ENCODE measurements at regions not wholly inside any gene's neighbourhood (a gene's known extent, or its start where the extent isn't known, plus 50 kb on each side); places are given as distances from the start of the nearest gene placed in this dataset.

- Mint-ChIP-seq H3K4me1 (ENCODE audit: low read depth in 2 of 2) (no peaks in the 10 kb centered on the region), H3K4me3 (no peak overlapping the region), H3K27me3 (peaks cover 19 to 37% of the 10 kb centered on the region in 2 donors), H3K27ac (no peak overlapping the region), H3K36me3 (no peaks in the 10 kb centered on the region), H3K9me3 (no peaks in the 10 kb centered on the region)
- ATAC-seq = no peak
- no peak for DNase-seq (ENCODE audit: low spot score)
These were observed 216.7 kb downstream of the ABHD5 start for GRCh38 chr3:43907508-43907858.

GRCh38 chr3:43908456-43908855, 217.7 kb downstream of the ABHD5 start:
- Mint-ChIP-seq H3K27ac (no peak overlapping the region), H3K27me3 (peaks cover 16 to 36% of the 10 kb centered on the region in 2 donors), H3K9me3 (no peaks in the 10 kb centered on the region), H3K4me3 (no peak overlapping the region), H3K4me1 (ENCODE audit: low read depth in 2 of 2) (no peaks in the 10 kb centered on the region), H3K36me3 (no peaks in the 10 kb centered on the region)
- ATAC-seq (peak in 1 of 2 donors; percentile 41), DNase-seq (ENCODE audit: low spot score) (no peak)

GRCh38 chr3:43909149-43909548, 218.4 kb downstream of the ABHD5 start:
- no peak overlapping the region for H3K27ac Mint-ChIP-seq
- peaks cover 13 to 29% of the 10 kb centered on the region in 2 donors for H3K27me3 Mint-ChIP-seq
- H3K4me3 Mint-ChIP-seq = no peak overlapping the region
- no peaks in the 10 kb centered on the region for H3K9me3 Mint-ChIP-seq
- H3K36me3 Mint-ChIP-seq = no peaks in the 10 kb centered on the region
- H3K4me1 Mint-ChIP-seq (ENCODE audit: low read depth in 2 of 2) = no peaks in the 10 kb centered on the region
- DNase-seq (ENCODE audit: low spot score) (no peak), ATAC-seq (no peak)

- Mint-ChIP-seq H3K27ac (no peak overlapping the region), H3K27me3 (peaks cover 12 to 19% of the 10 kb centered on the region in 2 donors), H3K4me3 (no peak overlapping the region), H3K4me1 (ENCODE audit: low read depth in 2 of 2) (no peaks in the 10 kb centered on the region), H3K36me3 (no peaks in the 10 kb centered on the region), H3K9me3 (no peaks in the 10 kb centered on the region)
- DNase-seq (ENCODE audit: low spot score) (no peak), ATAC-seq (no peak)
These were observed 220.0 kb downstream of the ABHD5 start for GRCh38 chr3:43910750-43911149.

- Mint-ChIP-seq H3K4me3 (no peak overlapping the region), H3K9me3 (no peaks in the 10 kb centered on the region), H3K27ac (no peak overlapping the region), H3K36me3 (no peaks in the 10 kb centered on the region), H3K27me3 (peaks cover 5 to 9% of the 10 kb centered on the region in 2 donors), H3K4me1 (ENCODE audit: low read depth in 2 of 2) (no peaks in the 10 kb centered on the region)
- DNase-seq (ENCODE audit: low spot score) (no peak), ATAC-seq (peak in 1 of 2 donors; percentile 17)
These were observed 222.6 kb downstream of the ABHD5 start for GRCh38 chr3:43913036-43913948.

- H3K27ac Mint-ChIP-seq = no peak overlapping the region
- no peaks in the 10 kb centered on the region for H3K9me3 Mint-ChIP-seq
- no peak overlapping the region for H3K4me3 Mint-ChIP-seq
- no peak for DNase-seq (ENCODE audit: low spot score)
- H3K4me1 Mint-ChIP-seq (ENCODE audit: low read depth in 2 of 2) = no peaks in the 10 kb centered on the region
- ATAC-seq = no peak
- no peaks in the 10 kb centered on the region for H3K36me3 Mint-ChIP-seq
- H3K27me3 Mint-ChIP-seq = peaks cover 5 to 9% of the 10 kb centered on the region in 2 donors
These were observed 223.5 kb downstream of the ABHD5 start for GRCh38 chr3:43914269-43914668.

GRCh38 chr3:43915546-43915945, 224.8 kb downstream of the ABHD5 start:
- Mint-ChIP-seq H3K9me3 (no peaks in the 10 kb centered on the region), H3K4me1 (ENCODE audit: low read depth in 2 of 2) (no peaks in the 10 kb centered on the region), H3K27ac (no peak overlapping the region), H3K4me3 (no peak overlapping the region), H3K27me3 (peaks cover 10 to 18% of the 10 kb centered on the region in 2 donors), H3K36me3 (no peaks in the 10 kb centered on the region)
- ATAC-seq = no peak
- no peak for DNase-seq (ENCODE audit: low spot score)

- Mint-ChIP-seq H3K36me3 (no peaks in the 10 kb centered on the region), H3K4me3 (no peak overlapping the region), H3K9me3 (no peaks in the 10 kb centered on the region), H3K4me1 (ENCODE audit: low read depth in 2 of 2) (peaks cover 0 to 1% of the 10 kb centered on the region in 2 donors), H3K27me3 (peaks cover 18 to 30% of the 10 kb centered on the region in 2 donors), H3K27ac (no peak overlapping the region)
- DNase-seq (ENCODE audit: low spot score) = no peak
- no peak for ATAC-seq
These were observed 226.6 kb downstream of the ABHD5 start for GRCh38 chr3:43917361-43917760.

- Mint-ChIP-seq H3K27ac (no peak overlapping the region), H3K27me3 (peaks cover 33 to 38% of the 10 kb centered on the region in 2 donors), H3K4me3 (no peak overlapping the region), H3K9me3 (no peaks in the 10 kb centered on the region), H3K36me3 (no peaks in the 10 kb centered on the region), H3K4me1 (ENCODE audit: low read depth in 2 of 2) (peaks cover 0 to 3% of the 10 kb centered on the region in 2 donors)
- ATAC-seq (no peak), DNase-seq (ENCODE audit: low spot score) (no peak)
These were observed 228.3 kb downstream of the ABHD5 start for GRCh38 chr3:43919029-43919428.

GRCh38 chr3:43921056-43921648, 230.4 kb downstream of the ABHD5 start:
- Mint-ChIP-seq H3K4me3 (no peak overlapping the region), H3K27ac (no peak overlapping the region), H3K36me3 (no peaks in the 10 kb centered on the region), H3K9me3 (no peaks in the 10 kb centered on the region), H3K4me1 (ENCODE audit: low read depth in 2 of 2) (peaks cover 0 to 3% of the 10 kb centered on the region in 2 donors), H3K27me3 (peaks cover 36 to 47% of the 10 kb centered on the region in 2 donors)
- ATAC-seq (no peak), DNase-seq (ENCODE audit: low spot score) (no peak)

- H3K27me3 Mint-ChIP-seq = peaks cover 37 to 47% of the 10 kb centered on the region in 2 donors
- peaks cover 0 to 3% of the 10 kb centered on the region in 2 donors for H3K4me1 Mint-ChIP-seq (ENCODE audit: low read depth in 2 of 2)
- H3K9me3 Mint-ChIP-seq = no peaks in the 10 kb centered on the region
These were observed 231.6 kb downstream of the ABHD5 start for GRCh38 chr3:43922374-43922773.

GRCh38 chr3:43923104-43923882, 232.6 kb downstream of the ABHD5 start:
- H3K9me3 Mint-ChIP-seq = no peaks in the 10 kb centered on the region
- no peak for ATAC-seq
- no peak overlapping the region for H3K4me3 Mint-ChIP-seq
- H3K36me3 Mint-ChIP-seq = no peaks in the 10 kb centered on the region
- H3K27ac Mint-ChIP-seq = no peak overlapping the region
- DNase-seq (ENCODE audit: low spot score) = no peak
- peaks cover 0 to 3% of the 10 kb centered on the region in 2 donors for H3K4me1 Mint-ChIP-seq (ENCODE audit: low read depth in 2 of 2)
- peaks cover 43 to 55% of the 10 kb centered on the region in 2 donors for H3K27me3 Mint-ChIP-seq

More at GRCh38 chr3:43922374-43922773, 231.6 kb downstream of the ABHD5 start:
- Mint-ChIP-seq H3K4me3 (no peak overlapping the region), H3K36me3 (no peaks in the 10 kb centered on the region), H3K27ac (no peak overlapping the region)
- no peak for ATAC-seq
- DNase-seq (ENCODE audit: low spot score) = no peak

- Mint-ChIP-seq H3K4me1 (ENCODE audit: low read depth in 2 of 2) (peaks cover 0 to 3% of the 10 kb centered on the region in 2 donors), H3K27me3 (peaks cover 41 to 50% of the 10 kb centered on the region in 2 donors), H3K27ac (no peak overlapping the region), H3K36me3 (no peaks in the 10 kb centered on the region), H3K4me3 (no peak overlapping the region), H3K9me3 (no peaks in the 10 kb centered on the region)
- ATAC-seq (no peak), DNase-seq (ENCODE audit: low spot score) (no peak)
These were observed 235.3 kb downstream of the ABHD5 start for GRCh38 chr3:43926055-43926454.

- H3K4me1 Mint-ChIP-seq (ENCODE audit: low read depth in 2 of 2) = no peaks in the 10 kb centered on the region
- ATAC-seq = no peak
These were observed 242.2 kb downstream of the ABHD5 start for GRCh38 chr3:43932921-43933320.

More at GRCh38 chr3:43932921-43933320, 242.2 kb downstream of the ABHD5 start:
- H3K4me3 Mint-ChIP-seq = no peak overlapping the region
- H3K27ac Mint-ChIP-seq = no peak overlapping the region
- peaks cover 30 to 54% of the 10 kb centered on the region in 2 donors for H3K27me3 Mint-ChIP-seq
- H3K36me3 Mint-ChIP-seq = peaks cover 6% of the 10 kb centered on the region
- no peak for DNase-seq (ENCODE audit: low spot score)
- H3K9me3 Mint-ChIP-seq = peaks cover 3% of the 10 kb centered on the region

Measured in natural killer cell treated with Interleukin-12 subunit alpha and Interleukin-12 subunit beta and Interleukin-15 and Interleukin-18, amount 100 ng/mL, for 72 hours (primary cell).